GM21381 (cell line): ENCODE measurements at regions not wholly inside any gene's neighbourhood (a gene's known extent, or its start where the extent isn't known, plus 50 kb on each side); places are given as distances from the start of the nearest gene placed in this dataset.
"Not testable (repeated sequence)": the region's sequence is repeated elsewhere in the genome, so short reads cannot be mapped to it uniquely, and the experiment has no call there.

Experiments used
- ATAC-seq: cut with Tn5 transposase; IDR thresholded peaks from one replicate; pipeline ENCODE4 v1.9.1; 2021; ENCODE audit warnings: mild to moderate bottlenecking, moderate library complexity; ENCODE audit not compliant: unreplicated experiment

DNA sequence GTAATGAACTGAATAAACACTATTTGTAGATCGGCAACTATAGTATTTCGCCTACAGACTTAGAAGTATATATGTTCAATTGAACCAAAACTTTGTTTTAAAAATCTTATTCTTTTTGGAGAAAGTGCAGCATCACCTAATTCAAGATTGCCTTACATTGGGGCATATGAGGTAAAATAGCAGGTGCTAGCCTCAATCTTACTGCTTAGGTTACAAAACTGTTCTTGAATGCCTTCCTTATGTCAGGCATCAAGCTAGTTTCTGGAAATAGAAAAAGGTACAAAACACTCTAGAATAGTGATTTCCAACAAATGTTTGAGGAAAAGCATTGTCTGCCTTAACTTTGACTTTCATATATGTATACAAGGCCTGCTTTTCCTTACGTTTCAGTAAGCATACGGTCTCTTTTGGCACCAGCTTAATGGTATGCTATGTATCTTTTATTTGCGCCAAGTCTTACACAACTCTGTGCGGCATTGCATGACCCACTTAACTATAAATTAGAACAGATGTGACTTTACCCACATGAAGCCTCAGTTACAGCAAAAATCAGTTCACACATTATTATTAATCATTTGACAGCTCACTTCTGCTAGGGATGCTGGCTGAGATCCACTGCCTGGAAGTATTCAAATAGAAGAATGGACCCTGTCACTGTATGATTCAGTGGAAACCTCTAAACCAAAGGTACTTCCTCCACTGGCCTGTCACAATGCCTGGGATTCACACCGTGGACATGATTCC, 174.1 kb downstream of the PRELID2 start:
- no peak for ATAC-seq

DNA sequence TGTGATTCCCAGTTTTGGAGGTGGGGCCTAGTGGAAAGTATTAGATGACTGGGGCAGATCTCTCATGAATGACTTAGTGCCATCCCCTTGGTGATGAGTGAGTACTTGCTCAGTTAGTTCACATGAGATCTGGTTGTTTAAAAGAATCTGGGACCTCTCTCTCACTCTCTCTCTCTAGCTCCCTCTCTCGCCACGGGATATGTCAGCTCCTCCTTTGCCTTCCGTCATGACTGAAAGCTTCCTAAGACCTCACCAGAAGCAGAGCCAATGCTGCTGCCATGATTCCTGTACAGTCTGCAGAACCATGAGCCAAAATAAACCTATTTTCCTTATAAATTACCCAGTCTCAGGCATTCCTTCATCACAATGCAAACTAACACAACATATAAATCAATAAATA, 176.7 kb downstream of the PRELID2 start:
- ATAC-seq: no peak

DNA sequence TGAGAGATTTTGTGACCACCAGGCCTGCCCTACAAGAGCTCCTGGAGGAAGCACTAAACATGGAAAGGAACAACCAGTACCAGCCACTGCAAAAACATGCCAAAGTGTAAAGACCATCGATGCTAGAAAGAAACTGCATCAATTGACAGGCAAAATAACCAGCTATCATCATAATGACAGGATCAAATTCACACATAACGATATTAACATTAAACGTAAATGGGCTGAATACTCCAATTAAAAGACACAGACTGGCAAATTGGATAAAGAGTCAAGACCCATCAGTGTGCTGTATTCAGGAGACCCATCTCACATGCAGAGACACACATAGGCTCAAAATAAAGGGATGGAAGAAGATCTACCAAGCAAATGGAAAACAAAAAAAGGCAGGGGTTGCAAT, 182.4 kb downstream of the PRELID2 start:
- ATAC-seq: not testable (repeated sequence)

DNA sequence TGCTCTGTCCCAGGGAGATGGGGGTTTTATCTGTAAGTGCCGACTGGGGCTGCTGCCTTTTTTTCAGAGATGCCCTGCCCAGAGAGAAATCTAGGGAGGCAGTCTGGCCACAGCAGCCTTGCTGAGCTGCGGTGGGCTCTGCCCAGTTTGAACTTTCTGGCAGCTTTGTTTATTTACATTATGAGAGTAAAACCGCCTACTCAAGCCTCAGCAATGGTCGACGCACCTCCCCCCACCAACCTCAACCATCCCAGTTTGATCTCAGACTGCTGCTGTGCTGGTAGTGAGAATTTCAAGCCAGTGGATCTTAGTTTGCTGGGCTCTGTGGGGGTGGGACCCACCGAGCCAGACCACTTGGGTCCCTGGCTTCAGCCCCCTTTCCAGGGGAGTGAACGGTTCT, 188.0 kb downstream of the PRELID2 start:
- not testable (repeated sequence) for ATAC-seq

DNA sequence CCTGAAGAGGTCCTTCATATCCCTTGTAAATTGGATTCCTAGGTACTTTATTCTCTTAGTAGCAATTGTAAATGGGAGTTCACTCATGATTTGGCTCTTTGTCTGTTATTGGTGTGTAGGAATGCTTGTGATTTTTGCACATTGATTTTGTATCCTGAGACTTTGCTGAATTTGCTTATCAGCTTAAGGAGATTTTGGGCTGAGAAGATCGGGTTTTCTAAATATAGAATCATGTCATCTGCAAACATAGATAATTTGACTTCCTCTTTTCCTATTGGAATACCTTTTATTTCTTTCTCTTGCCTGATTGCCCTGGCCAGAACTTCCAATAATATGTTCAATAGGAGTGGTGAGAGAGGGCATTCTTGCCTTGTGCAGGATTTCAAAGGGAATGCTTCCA, 191.9 kb downstream of the PRELID2 start:
- not testable (repeated sequence) for ATAC-seq

DNA sequence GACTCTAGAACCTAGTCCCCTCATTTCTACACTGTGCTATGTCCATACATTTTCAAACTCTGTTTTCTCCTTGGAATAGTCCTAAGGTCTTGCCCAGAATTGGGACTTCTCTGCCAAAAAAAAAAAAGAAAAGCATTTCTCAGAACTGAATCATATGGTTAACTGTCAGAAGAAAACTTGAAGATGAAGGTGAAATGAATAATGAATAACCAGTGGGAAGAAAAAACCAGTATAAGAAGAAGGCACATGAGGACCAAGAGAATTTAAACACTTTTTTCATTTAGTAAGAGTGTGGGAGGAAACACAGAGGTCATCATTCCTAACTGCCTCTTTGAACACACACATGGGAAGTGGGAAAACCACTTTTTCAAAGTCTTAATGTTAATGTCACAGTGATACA, 197.7 kb downstream of the PRELID2 start:
- ATAC-seq: no peak

DNA sequence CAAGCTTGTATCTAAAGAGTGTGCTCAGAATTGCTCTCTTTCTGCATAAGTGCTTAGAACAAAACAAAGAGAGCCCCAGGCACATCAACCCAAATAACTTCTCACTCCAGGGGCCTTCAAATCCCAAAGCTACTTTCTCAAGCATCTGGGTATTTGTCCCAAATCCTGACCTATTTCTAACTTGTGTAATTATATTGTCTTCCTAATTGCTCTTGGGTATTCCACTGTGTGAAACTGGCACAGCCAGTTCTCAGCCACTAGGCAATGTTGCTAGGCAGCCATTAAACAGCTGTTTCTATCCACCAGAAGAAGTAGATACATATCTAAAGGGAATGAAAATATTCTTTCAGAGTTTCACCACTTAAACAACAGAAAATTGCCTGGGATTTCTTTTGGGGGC, 198.8 kb downstream of the PRELID2 start:
- no peak for ATAC-seq

DNA sequence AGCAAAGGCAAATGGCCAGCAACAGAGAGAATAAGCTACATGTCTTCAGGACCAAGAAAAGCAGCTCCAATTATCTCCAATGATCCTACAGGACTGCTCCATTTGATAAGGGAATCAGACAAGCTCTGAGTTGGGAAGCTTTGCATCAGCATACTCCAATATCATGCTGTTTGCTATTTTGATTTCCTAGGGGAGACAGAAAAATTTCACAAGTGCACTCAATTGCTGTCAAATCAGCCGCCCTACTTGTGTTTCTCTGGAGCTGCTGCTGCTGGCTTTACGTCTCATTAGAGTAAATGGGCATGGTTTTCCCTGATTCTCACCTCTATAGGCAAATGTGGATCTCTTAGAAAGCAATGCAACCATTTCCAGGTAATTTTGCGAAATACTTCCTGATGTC, 201.7 kb downstream of the PRELID2 start:
- ATAC-seq: no peak

DNA sequence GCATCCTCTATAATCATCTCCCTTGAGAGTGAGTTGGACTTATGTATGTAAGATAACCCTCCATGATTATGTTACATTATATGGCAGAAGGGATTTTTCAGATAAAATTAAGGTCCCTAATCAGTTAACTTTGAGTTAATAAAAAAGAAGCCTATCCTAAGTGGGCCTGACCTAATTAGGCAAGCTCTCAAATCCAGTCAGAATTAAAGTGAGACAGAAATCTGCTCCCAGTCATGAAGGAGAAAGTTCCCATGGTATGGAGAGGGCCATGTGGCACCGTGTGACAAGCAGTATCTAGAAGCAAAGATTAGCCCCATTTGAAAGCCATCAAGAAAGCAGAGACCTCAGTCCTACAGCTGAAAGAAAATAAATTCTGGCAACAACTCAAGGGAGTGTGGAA, 202.4 kb downstream of the PRELID2 start:
- ATAC-seq: no peak

DNA sequence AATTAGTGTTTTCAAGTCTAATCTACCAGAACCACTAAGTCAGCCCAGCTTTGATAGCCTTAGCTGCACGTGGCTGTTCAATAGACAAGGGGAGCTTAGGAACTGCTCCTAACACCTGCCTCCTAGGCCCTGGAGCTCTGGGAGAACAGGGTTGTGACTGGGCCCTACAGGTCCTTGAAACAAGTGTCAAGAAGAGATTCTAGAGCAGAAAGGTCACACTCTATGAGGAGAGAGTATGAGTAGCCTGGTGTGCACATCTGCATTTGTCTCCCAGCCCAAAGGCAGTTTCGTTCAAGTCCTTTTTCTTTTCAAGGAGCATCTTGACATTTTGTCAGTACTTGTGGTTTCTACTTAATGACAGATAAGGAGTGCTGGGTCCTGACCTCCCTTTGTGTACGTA, 206.1 kb downstream of the PRELID2 start:
- no peak for ATAC-seq

DNA sequence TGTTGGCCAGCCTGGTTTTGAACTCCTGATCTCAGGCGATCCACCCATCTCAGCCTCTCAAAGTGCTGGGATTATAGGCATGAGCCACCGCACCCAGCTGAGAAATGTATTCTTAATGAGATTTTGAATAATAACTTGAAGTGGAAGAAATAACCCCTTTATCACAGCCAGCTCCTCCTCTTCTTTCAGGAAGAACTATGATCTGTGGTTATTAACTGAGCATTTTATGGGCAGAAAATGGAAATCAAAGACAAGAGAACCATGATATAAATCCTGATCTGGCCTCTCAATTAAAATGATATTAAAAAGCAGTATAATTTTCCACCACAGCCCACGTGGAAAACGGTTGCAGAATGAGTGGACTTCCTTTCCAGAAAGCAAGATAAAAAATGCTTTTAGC, 206.6 kb downstream of the PRELID2 start:
- no peak for ATAC-seq

DNA sequence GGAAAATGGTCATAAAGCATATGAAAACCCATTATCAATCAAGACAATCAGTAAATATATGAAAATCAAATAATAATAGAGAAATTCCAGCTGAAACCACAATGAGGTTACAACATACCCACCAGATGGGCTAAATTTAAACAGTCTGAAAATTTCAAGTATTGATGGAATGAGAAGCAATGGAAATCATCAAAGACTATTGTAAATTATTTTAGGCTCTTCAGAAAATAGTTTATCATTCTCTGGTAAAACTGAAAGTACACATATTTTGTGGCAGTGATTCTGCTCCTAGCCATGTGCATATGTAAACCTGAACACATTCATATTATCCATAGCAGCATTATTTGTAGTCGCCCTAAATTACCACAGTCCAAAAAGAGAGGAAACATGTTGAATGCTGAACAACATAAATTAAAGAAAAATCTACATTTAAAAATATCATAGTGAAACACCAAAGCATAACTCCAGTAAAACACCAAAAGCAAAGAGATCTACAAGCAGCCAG, 215.3 kb downstream of the PRELID2 start:
- no peak for ATAC-seq

DNA sequence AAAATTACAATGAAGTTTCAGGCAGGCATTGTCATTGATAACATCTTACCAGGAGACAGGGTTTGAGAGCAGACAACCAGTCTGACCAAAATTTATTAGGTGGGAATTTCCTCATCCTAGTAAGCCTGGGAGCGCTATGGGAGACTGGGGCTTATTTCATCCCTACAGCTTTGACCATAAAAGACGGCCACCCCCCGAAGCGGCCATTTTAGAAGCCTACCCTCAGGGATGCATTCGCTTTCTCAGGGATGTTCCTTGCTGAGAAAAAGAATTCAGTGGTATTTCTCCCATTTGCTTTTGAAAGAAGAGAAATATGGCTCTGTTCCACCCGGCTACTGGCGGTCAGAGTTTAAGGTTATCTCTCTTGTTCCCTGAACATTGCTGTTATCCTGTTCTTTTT, 218.4 kb downstream of the PRELID2 start:
- ATAC-seq: not testable (repeated sequence)

DNA sequence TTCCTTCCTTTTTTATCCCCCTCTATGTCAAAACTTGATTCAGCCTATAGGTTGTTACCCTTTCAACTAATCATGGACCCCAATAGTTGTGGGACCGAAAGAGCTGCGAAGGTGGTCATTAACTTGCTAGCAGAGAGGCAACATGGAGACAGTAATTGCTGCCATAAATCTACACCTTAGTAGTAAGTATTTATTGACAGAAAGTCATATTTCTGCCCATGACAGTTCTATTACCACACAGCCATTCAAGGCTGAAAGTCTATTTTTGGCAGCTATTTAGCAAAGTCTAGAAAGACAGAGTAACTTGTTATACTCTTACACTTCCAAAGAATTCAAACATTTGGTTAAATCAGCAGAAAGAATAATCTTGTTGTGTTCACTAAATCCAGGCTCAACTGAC, 236.2 kb downstream of the PRELID2 start:
- no peak for ATAC-seq

DNA sequence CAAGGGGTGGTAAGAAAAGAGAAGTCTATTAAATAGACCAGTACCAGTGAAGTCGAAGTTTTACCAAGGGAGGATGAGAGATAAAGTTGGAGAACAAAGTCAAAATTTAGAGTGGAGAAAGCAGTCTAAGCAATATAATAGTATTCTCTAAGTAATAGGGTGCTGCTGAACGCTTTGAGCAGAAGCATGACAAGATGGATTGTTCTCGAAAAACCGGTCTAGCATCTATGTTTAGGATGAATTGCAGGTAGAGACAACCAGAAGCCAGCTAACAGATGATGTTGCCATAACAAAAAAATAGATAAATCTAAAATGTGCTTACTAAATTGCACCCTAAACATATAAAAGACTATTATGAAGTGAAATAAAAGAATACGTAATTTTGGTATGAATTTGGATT, 237.0 kb downstream of the PRELID2 start:
- no peak for ATAC-seq

DNA sequence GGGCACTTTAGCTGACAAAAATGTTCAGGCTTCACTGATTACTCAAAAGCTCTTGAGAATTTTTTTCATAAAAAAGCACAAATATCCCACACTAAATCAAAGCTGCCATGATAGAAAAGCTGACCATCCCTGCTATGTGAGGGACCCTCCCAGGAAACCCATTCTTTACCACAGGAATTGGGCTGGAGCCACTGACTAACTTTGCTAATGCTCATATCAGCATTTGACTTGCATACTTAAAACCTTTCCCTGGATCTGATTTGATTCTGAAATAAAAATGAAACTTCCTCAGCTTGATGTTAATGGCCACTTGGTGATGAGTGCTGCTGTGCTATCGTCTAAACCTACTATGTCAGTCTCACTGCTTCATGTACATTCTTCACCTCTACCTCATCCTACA, 243.6 kb downstream of the PRELID2 start:
- no peak for ATAC-seq

DNA sequence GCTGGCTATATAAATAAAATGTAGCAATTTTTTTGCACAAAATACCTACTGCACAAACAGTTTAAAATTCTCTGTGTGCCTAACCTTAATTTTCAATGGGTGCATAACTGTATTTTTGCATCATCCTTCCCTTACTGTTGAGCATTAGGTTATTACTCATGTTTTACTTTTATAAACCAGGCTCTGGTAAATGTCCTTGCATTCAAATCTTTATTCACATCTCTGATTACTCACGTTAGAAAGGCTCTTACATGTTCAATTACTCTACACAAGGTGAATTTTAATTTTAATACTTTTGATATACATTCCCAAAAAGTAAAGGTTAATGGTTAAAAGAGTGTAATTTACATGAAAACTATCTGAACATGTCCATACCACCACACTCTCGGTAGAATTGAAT, 246.1 kb downstream of the PRELID2 start:
- no peak for ATAC-seq

DNA sequence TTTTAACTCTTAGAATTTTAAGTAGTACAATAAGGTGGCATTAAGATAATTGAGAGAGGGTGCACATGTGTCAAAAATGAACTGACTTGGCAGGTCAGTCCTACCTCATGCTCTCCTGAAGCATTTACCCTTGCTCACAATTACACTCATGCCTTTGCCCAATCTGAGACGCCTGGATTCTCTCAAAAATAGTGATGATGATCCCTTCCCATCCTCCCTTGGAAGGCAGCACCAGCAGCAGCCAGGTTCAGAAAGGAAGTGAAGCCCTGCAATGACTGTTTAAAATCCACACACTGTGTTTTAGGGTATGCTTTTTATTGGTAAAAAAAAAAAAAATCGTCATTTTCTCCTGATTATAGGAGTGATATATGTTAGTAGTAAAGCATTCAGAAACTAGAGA, 246.6 kb downstream of the PRELID2 start:
- no peak for ATAC-seq

DNA sequence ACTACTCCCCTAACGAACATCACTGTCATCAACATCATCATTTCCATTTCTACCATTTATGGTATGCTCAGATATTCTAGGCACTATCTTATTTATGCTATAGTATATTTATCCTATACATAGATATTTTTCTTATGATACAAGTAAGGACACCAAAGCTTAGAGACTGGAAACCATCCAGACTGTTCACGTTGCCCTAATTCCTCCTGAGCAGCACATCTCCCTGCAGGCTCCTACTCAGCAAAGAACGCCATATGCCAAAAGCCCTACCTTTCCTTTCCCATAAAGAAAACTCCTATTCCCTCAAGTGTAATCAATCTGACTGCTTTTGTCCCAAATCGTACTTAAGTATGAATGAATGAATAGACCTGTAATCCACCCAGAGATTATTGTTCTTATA, 247.0 kb downstream of the PRELID2 start:
- no peak for ATAC-seq

DNA sequence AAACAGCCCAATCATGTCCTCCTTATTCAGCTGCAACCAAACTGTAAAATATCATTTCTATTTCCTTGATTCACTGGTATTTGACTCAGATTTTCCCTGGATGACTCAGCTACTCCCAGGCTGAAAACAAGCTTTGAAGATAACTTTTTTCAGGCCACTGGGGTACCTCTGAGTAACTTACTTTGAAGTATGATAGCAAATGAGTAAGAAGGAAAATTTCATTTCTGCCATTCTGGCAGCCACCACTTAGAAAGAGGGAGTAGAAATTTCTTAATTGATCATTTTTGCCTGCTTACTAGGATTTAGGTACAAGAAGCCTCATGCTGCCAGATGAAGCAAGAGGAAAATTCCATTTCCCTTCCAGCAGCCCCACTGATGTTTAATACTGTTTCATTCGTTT, 247.4 kb downstream of the PRELID2 start:
- no peak for ATAC-seq

DNA sequence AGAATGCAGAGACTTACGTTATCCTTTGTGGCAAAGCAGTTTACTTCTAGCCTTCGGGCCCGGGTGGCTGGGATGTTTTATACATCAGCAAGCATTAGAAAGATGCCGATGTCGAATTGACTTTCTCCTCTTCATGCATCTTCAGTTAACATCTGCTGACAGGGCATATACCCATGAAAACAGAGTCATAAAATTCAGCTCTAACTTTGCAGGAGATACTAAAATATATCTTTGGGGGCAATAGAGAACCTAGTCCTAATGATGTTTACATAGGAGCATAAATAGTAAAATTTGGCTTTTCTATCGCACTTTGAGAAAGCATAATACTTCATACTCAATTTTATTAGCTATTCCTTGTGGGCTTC, 247.9 kb downstream of the PRELID2 start:
- ATAC-seq: no peak

DNA sequence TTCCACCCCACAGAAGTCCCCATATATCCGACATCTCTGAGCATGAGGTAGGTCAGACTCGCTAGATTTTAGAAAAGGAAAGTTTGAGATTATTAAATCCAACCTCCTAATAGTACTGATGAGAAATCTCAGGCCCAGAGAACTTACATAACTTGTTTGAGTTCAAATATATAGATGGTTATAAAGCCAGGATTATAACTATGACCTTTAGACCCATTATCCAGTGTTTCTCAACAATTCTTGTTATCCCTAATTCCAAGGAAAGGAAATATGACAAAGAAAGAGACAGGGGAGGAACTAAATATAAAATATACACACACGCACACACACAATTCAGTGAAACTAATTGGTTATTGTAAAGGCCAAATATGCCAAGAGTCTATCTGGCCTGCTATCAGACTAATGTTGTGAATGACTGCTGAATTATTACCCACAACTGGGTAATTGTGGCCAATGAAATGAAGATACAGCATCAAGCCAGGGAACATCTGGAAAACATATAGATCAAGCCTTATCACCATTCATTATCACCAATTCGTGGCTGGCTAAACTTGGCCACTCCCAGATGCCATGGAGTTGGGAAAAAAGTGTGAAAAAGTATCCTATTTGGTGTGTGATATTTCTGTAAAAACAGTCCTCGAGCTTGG, 248.4 kb downstream of the PRELID2 start:
- ATAC-seq: no peak
